Esophagus (tissue), 2 donors: ENCODE measurements at regions not wholly inside any gene's neighbourhood (a gene's known extent, or its start where the extent isn't known, plus 50 kb on each side); places are given as distances from the start of the nearest gene placed in this dataset.

Experiments
- H3K27ac ChIP-seq, 2 donors: one replicate each; pipeline ENCODE4 v1.5.1; 2013; ENCODE audit warnings: low read depth in 2 of 2, mild to moderate bottlenecking in 2 of 2, inconsistent platforms in 1 of 2, low read length in 1 of 2, moderate library complexity in 1 of 2
- H3K27me3 ChIP-seq, 2 donors: one replicate each; pipeline ENCODE4 v1.6.1; 2013; ENCODE audit warnings: low read length in 2 of 2, control low read depth in 1 of 2, mild to moderate bottlenecking in 1 of 2; ENCODE audit not compliant: insufficient read depth in 2 of 2, control insufficient read depth in 1 of 2
- H3K36me3 ChIP-seq, 2 donors: one replicate each; pipeline ENCODE4 v1.6.1; 2013; ENCODE audit warnings: low read length in 1 of 2; ENCODE audit not compliant: control insufficient read depth in 2 of 2, insufficient read depth in 2 of 2
- H3K4me1 ChIP-seq, 2 donors: one replicate each; pipeline ENCODE4 v1.6.1; 2013; ENCODE audit warnings: low read length in 1 of 2; ENCODE audit not compliant: control insufficient read depth in 2 of 2, insufficient read depth in 2 of 2
- H3K4me3 ChIP-seq, 2 donors: one replicate each; pipeline ENCODE4 v1.5.1; 2013; ENCODE audit warnings: low read length in 2 of 2, mild to moderate bottlenecking in 2 of 2, low read depth in 1 of 2, moderate library complexity in 1 of 2
- H3K9me3 ChIP-seq, 2 donors: one replicate each; pipeline ENCODE4 v1.6.1; 2013; ENCODE audit warnings: mild to moderate bottlenecking in 2 of 2, low read depth in 1 of 2, low read length in 1 of 2, moderate library complexity in 1 of 2; ENCODE audit not compliant: control insufficient read depth in 2 of 2, insufficient read depth in 1 of 2
- WGBS, 2 donors: extraction: QIAGEN DNeasy Blood & Tissue Kit; methylation state at CpG; one replicate each; pipeline ENCODE4 v1.1.7; 2013; 5-methylcytosine and 5-hydroxymethylcytosine counted together
- donor health status: healthy with polysubstance abuse.
- donor health status: Bipolar disorder and iron deficiency.

- no peaks in the 10 kb centered on the region for H3K9me3 ChIP-seq
- H3K4me1 ChIP-seq: no peaks in the 10 kb centered on the region
- H3K27ac ChIP-seq: no peak overlapping the region
- H3K4me3 ChIP-seq: no peak overlapping the region
- WGBS, 2 donors: 55 to 60% methylated on average over 3 of the region's 3 CpGs
- no peaks in the 10 kb centered on the region for H3K36me3 ChIP-seq
- no peaks in the 10 kb centered on the region for H3K27me3 ChIP-seq
Measured at GRCh38 chr5:92566113-92566786, 1014.8 kb downstream of the NR2F1-AS1 start.

- Histone ChIP-seq H3K27ac (no peak overlapping the region), H3K36me3 (no peaks in the 10 kb centered on the region), H3K4me1 (no peaks in the 10 kb centered on the region), H3K9me3 (no peaks in the 10 kb centered on the region), H3K4me3 (no peak overlapping the region), H3K27me3 (no peaks in the 10 kb centered on the region)
- 61 to 65% methylated on average over 3 of the region's 3 CpGs for WGBS, 2 donors
Measured at GRCh38 chr5:92565673-92566072, 1015.3 kb downstream of the NR2F1-AS1 start.

GRCh38 chr5:92562065-92562464, 1019.0 kb downstream of the NR2F1-AS1 start:
- Histone ChIP-seq H3K27ac (no peak overlapping the region), H3K36me3 (no peaks in the 10 kb centered on the region), H3K4me3 (no peak overlapping the region), H3K4me1 (no peaks in the 10 kb centered on the region), H3K27me3 (no peaks in the 10 kb centered on the region), H3K9me3 (no peaks in the 10 kb centered on the region)

GRCh38 chr5:92561411-92561959, 1019.5 kb downstream of the NR2F1-AS1 start:
- no peaks in the 10 kb centered on the region for H3K27me3 ChIP-seq
- no peaks in the 10 kb centered on the region for H3K4me1 ChIP-seq
- WGBS, 2 donors: 45 to 84% methylated on average over 1 of the region's 1 CpG

GRCh38 chr5:92560698-92561401, 1020.2 kb downstream of the NR2F1-AS1 start:
- Histone ChIP-seq H3K9me3 (no peaks in the 10 kb centered on the region), H3K27ac (no peak overlapping the region), H3K36me3 (no peaks in the 10 kb centered on the region), H3K4me1 (no peaks in the 10 kb centered on the region), H3K4me3 (no peak overlapping the region), H3K27me3 (no peaks in the 10 kb centered on the region)
- WGBS, 2 donors: 57 to 60% methylated on average over 4 of the region's 4 CpGs

More at GRCh38 chr5:92561411-92561959, 1019.5 kb downstream of the NR2F1-AS1 start:
- Histone ChIP-seq H3K4me3 (no peak overlapping the region), H3K27ac (no peak overlapping the region), H3K9me3 (no peaks in the 10 kb centered on the region), H3K36me3 (no peaks in the 10 kb centered on the region)

GRCh38 chr5:92559781-92560180, 1021.2 kb downstream of the NR2F1-AS1 start:
- Histone ChIP-seq H3K4me1 (no peaks in the 10 kb centered on the region), H3K36me3 (no peaks in the 10 kb centered on the region), H3K27ac (no peak overlapping the region), H3K4me3 (no peak overlapping the region), H3K27me3 (no peaks in the 10 kb centered on the region), H3K9me3 (no peaks in the 10 kb centered on the region)
- 35 to 46% methylated on average over 3 of the region's 3 CpGs for WGBS, 2 donors

- Histone ChIP-seq H3K4me1 (no peaks in the 10 kb centered on the region), H3K27me3 (no peaks in the 10 kb centered on the region)
- 86 to 87% methylated on average over 4 of the region's 4 CpGs for WGBS, 2 donors
Measured at GRCh38 chr5:92559331-92559730, 1021.7 kb downstream of the NR2F1-AS1 start.

GRCh38 chr5:92556747-92557146, 1024.3 kb downstream of the NR2F1-AS1 start:
- Histone ChIP-seq H3K4me3 (no peak overlapping the region), H3K36me3 (no peaks in the 10 kb centered on the region), H3K4me1 (no peaks in the 10 kb centered on the region), H3K27ac (no peak overlapping the region), H3K27me3 (no peaks in the 10 kb centered on the region), H3K9me3 (no peaks in the 10 kb centered on the region)
- WGBS, 2 donors: 88 to 96% methylated on average over 1 of the region's 1 CpG

More at GRCh38 chr5:92559331-92559730, 1021.7 kb downstream of the NR2F1-AS1 start:
- H3K9me3 ChIP-seq: no peaks in the 10 kb centered on the region
- no peak overlapping the region for H3K4me3 ChIP-seq
- H3K27ac ChIP-seq: no peak overlapping the region
- H3K36me3 ChIP-seq: no peaks in the 10 kb centered on the region

- WGBS, 2 donors: 87 to 98% methylated on average over 1 of the region's 1 CpG
- H3K36me3 ChIP-seq: no peaks in the 10 kb centered on the region
- H3K4me1 ChIP-seq: no peaks in the 10 kb centered on the region
- no peaks in the 10 kb centered on the region for H3K27me3 ChIP-seq
- H3K4me3 ChIP-seq: no peak overlapping the region
- no peak overlapping the region for H3K27ac ChIP-seq
- H3K9me3 ChIP-seq: no peaks in the 10 kb centered on the region
Measured at GRCh38 chr5:92554447-92555085, 1026.5 kb downstream of the NR2F1-AS1 start.
